Hematopoietic multipotent progenitor cell treated with erythropoietin and hydrocortisone succinate and interleukin-3 and kit ligand, for 17 days (in vitro differentiated cells): ENCODE measurements at regions not wholly inside any gene's neighbourhood (a gene's known extent, or its start where the extent isn't known, plus 50 kb on each side); places are given as distances from the start of the nearest gene placed in this dataset.
"Not testable (repeated sequence)": the region's sequence is repeated elsewhere in the genome, so short reads cannot be mapped to it uniquely, and the experiment has no call there.

Experiments
- DNase-seq: peaks from one replicate; pipeline ENCODE4 v3.0.0-alpha.2; 2015; ENCODE audit warnings: low spot score

DNA sequence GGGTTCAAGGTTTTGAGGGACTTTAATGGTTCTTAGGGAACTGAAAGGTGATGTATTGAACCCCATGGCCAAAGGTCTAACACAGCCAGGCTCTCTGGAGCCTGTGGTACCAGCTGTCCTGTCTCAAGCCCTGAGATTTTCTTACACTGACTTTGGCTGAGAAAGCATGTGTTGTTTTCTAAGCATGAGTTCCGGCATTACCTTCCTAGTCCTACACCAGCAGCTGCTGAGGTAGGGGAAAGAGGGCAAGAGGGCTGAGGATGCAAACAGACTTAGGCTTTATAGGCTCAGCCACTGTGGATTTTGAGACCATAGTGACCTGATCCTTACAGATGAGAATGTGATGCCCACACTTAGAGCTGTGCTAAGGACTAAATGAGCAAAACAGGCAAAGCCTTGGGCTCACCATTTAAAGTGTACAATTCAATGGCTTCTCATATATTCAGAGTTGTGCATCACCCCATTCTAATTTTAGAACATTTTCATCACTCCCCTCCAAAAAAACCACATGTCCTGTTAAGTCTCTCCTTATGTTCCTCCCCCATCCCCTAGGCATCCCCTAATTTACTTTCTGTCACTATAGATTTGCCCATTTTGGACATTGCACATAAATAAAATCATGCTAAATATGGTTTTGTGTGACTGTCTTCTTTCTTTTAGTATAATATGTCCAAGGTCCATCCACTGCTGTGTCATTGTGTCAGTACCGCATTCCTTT lies 99.7 kb upstream of the OTOS start:
- no peak for DNase-seq

DNA sequence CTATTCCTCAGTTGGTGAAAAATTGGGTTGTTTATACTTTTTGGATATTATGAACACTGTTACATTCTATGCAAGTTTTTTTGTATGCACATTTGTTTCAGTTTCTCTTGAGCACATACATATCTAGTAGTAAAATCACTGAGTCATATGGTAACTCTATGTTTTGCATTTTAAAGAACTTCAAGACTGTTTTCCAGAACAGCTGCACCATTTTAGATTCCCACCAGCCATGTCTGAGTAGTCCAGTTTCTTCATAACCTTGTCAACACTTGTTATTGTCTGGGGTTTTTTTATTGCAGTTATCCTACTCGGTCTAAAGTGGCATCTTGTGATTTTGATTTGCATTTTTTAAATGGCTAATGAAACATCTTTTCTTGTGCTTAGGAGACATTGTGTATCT lies 100.3 kb upstream of the OTOS start:
- no peak for DNase-seq

- no peak for DNase-seq
These were observed 101.1 kb upstream of the OTOS start for GRCh38 chr2:240241572-240241971.

GRCh38 chr2:240243049-240243448 lies 102.6 kb upstream of the OTOS start:
- DNase-seq, result not testable (repeated sequence)

DNA sequence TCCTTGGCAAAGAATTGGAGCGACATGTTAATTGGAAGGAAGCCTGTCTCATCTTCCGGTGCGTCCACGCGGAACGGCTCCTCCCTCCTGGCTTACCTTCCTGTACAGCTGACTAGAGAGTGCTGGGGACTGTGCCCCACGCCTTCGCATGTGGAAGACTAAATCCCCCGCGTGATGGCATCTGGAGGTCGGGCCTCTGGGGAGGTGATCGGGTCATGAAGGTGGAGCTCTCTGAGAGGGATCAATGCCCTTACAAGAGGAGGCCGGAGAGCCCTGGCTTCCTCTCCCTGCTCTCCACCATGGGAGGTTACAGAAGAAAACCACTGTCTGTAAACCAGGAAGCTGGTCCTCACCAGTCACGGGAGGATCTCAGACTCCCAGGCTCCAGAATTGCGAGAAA lies 104.1 kb upstream of the OTOS start:
- DNase-seq, result no peak

GRCh38 chr2:240245184-240245583 lies 104.7 kb upstream of the OTOS start:
- DNase-seq, result no peak

- no peak for DNase-seq
These were observed 105.2 kb upstream of the OTOS start for GRCh38 chr2:240245706-240246105.

DNA sequence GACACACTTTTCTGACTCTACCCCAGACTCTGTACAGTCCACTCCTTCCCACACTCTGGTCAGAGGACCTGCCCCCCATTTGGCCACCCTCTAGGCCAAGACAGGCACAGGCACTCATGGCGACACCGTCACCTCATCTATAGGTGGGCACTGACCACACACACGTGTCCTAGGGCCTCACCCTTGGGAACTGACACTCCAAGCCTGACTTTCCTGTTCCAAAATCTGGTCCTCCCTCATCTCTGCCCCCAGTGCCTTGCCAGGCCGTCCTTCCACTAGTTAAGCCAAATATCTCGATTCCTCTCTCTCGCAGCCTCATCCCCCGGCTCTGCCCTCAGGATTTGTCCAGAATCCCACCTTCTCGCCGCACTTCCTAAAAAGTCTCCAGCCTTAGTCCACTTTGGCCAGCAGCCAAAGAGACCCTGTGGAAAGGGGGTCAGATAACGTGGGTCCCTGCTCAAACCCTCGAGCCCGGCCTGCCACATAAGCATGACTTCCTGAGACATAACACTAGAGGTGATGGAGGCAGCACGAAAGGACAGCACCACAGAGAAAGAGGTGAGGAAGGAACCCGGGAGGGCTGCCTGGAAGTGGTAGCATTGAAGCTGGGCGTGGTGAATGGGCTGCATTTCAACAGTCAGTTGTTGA lies 105.8 kb upstream of the OTOS start:
- no peak for DNase-seq

- DNase-seq, result no peak
These were observed 106.9 kb upstream of the OTOS start for GRCh38 chr2:240247241-240247867.

DNA sequence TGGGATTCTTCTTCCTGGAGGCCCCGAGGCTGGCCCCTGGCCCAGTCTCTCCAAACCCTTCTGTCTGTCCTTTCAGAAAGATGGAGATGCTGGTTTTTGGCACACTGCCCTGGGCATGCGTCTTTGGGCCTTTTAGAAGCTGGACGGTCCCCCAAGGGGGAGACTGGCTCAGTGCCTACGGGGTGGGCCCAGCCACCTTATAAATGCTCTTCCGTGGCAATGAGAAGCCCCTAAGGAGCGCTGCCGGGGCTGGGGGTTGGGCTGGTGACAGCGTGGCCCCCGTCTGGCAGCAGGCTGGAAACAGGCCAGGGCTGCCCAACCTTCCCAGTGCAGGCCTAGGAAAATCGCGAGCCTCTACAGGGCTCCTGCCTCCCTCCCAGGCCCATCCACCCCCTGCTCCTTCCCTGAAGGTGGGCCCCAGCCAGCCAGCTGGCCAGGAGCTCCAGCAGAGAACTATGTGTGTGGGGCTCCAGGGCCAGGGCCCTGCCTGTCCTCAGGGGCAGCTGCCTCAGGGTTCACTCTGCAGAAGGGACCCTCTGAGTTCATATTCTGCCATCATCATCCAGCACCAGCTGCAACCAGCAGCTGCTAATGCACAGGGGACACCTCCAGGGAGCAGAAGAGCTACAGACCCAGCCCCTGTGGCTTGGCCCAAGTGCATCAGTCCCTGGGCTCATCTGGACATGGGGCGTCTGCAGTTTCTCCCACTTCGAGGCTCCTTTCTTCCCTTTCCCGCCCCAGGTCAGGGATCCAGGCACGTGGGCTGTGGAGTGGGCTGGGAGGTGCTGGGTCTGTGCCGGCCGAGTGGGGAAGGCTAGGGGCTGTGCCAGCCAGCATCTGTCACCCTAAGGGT lies 107.6 kb upstream of the OTOS start:
- no peak for DNase-seq

DNA sequence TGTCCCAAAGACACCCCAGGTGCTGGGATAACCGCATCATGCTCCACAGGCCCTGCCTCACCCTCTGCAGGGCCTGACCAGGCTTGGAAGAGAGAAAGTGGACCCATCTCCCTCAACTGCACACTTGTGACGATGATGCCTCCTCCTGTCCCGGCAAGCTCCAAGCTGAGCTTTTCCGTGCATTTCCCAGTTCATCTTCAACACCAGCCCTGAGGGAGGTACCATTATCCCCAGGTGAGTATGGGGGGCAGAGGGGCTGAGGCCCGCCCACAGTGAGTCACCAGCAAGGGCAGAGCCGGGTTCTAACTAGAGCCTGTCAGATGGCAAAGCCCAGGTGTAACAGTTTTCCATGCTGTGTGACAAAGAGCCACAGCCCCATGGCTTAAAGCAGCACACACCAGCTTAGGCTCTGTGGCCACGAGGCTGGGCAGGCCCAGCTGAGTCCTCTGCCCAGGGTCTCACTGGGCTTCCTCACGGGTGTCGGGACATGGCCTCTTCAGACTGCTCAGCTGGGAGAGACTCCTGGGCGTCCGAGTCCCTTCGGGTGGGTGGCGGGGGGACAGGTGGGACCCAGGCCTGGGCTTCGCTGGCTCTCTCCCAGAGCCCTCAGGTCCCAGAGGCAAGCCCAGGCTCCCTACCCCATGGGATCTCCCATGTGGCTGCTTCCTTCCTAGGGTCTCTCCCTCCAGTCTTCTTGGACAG lies 108.4 kb upstream of the OTOS start:
- no peak for DNase-seq

- DNase-seq, result no peak
These were observed 109.1 kb upstream of the OTOS start for GRCh38 chr2:240249423-240250149.

- no peak for DNase-seq
These were observed 109.9 kb upstream of the OTOS start for GRCh38 chr2:240250150-240250984.

- no peak for DNase-seq
These were observed 110.8 kb upstream of the OTOS start for GRCh38 chr2:240250985-240251847.

GRCh38 chr2:240251848-240252190 lies 111.4 kb upstream of the OTOS start:
- no peak for DNase-seq

DNA sequence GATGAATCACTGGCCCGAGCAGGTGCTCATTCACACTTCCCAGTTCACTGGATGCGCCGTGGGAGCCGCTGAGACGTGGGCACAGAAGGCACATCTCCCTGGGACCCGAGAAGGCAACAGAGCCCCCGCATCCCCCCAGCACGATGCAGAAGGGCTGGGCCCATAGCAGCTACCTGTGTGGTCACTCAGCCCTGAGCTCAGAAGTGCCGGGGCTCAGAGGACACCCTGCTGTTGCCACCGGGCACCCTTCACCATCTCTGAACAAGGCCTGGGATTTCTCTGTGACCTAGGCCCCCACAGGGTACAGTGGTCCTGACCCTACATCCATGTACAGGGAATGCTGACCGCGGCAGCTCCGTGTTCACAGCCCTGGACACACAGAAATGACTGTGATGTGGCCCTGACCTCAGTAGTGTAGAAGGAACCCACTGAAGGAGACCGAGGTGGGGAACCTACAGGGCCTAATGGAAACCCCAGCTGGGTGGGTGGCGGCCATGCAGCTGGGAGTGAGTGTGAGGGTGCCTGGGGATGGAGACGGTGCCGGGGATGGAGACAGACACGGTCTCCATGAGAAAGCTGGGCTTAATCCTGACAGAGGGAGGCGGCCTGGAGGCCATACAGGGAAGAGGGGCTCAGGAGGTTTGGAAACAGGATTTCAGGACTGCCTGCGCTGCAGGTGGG lies 111.9 kb upstream of the OTOS start:
- DNase-seq, result no peak

- DNase-seq, result no peak
These were observed 112.5 kb upstream of the OTOS start for GRCh38 chr2:240252872-240253511.

- no peak for DNase-seq
These were observed 113.2 kb upstream of the OTOS start for GRCh38 chr2:240253583-240254145.
